Fibroblast of gingiva (primary cell): ENCODE measurements at regions not wholly inside any gene's neighbourhood (a gene's known extent, or its start where the extent isn't known, plus 50 kb on each side); places are given as distances from the start of the nearest gene placed in this dataset.

Experiments used
- DNase-seq: peaks from one replicate; pipeline ENCODE4 v3.0.0-alpha.2; 2011; ENCODE audit warnings: low read depth

- DNase-seq = no peak
Measured at GRCh38 chr17:33642002-33642401, 348.9 kb upstream of the ASIC2 start.

- no peak for DNase-seq
Measured at GRCh38 chr17:33647956-33648355, 354.9 kb upstream of the ASIC2 start.

- DNase-seq = no peak
Measured at GRCh38 chr17:33650304-33650703, 357.2 kb upstream of the ASIC2 start.

GRCh38 chr17:33651686-33652085 is 358.6 kb upstream of the ASIC2 start:
- DNase-seq = no peak

- DNase-seq = no peak
Measured at GRCh38 chr17:33652731-33653398, 359.8 kb upstream of the ASIC2 start.

- DNase-seq = no peak
Measured at GRCh38 chr17:33653399-33653788, 360.3 kb upstream of the ASIC2 start.

- DNase-seq = no peak
Measured at GRCh38 chr17:33657181-33657580, 364.1 kb upstream of the ASIC2 start.

GRCh38 chr17:33661975-33662374 is 368.9 kb upstream of the ASIC2 start:
- no peak for DNase-seq

GRCh38 chr17:33664116-33664840 is 371.2 kb upstream of the ASIC2 start:
- DNase-seq = no peak

- DNase-seq = no peak
Measured at GRCh38 chr17:33667052-33667509, 374.0 kb upstream of the ASIC2 start.

- no peak for DNase-seq
Measured at GRCh38 chr17:33667671-33668070, 374.6 kb upstream of the ASIC2 start.

GRCh38 chr17:33668516-33668915 is 375.4 kb upstream of the ASIC2 start:
- DNase-seq = no peak

- no peak for DNase-seq
Measured at GRCh38 chr17:33671491-33671890, 378.4 kb upstream of the ASIC2 start.

- peak; percentile 6 for DNase-seq
Measured at GRCh38 chr17:33674685-33675084, 381.6 kb upstream of the ASIC2 start.

- no peak for DNase-seq
Measured at GRCh38 chr17:33676444-33676843, 383.3 kb upstream of the ASIC2 start.

GRCh38 chr17:33679595-33679994 is 386.5 kb upstream of the ASIC2 start:
- DNase-seq = no peak

- no peak for DNase-seq
Measured at GRCh38 chr17:33680472-33680871, 387.4 kb upstream of the ASIC2 start.

- DNase-seq = no peak
Measured at GRCh38 chr17:33682599-33682998, 389.5 kb upstream of the ASIC2 start.

GRCh38 chr17:33684735-33685134 is 391.6 kb upstream of the ASIC2 start:
- DNase-seq = no peak

- no peak for DNase-seq
Measured at GRCh38 chr17:33686171-33686570, 393.1 kb upstream of the ASIC2 start.

- DNase-seq = no peak
Measured at GRCh38 chr17:33687831-33688230, 394.7 kb upstream of the ASIC2 start.

GRCh38 chr17:33688771-33689170 is 395.7 kb upstream of the ASIC2 start:
- DNase-seq = no peak

- DNase-seq = no peak
Measured at GRCh38 chr17:33689725-33690124, 396.6 kb upstream of the ASIC2 start.

GRCh38 chr17:33695431-33695830 is 402.3 kb upstream of the ASIC2 start:
- DNase-seq = no peak
